Left colon (tissue), 2 donors: ENCODE measurements at regions not wholly inside any gene's neighbourhood (a gene's known extent, or its start where the extent isn't known, plus 50 kb on each side); places are given as distances from the start of the nearest gene placed in this dataset.

ENCODE experiments used
- ATAC-seq: fragments of 200-7000 bp; cut with Tn5 transposase; one replicate; pipeline ENCODE4 v1.9.1; 2020; ENCODE audit warnings: mild to moderate bottlenecking, moderate library complexity
- DNase-seq, 2 donors: peaks; one replicate each; pipeline ENCODE4 v3.0.0-alpha.2; 2020
- intact Hi-C, 2 donors: fragments of 100-400 bp; cut with DNase I in 1 of 2; cut with micrococcal nuclease in 1 of 2; formaldehyde crosslinking; loops; one replicate each; pipeline versions ENCODE4 v1.11.2 to v1.14.0; 2022; cut with DNase I, micrococcal nuclease
- donor health status: DM: no; HTN: no; CAD: no.
- donor health status: DM: yes; HTN: yes; CAD: no.

GRCh38 chr14:42420071-42420470 lies 813.4 kb downstream of the LRFN5 start:
- no peak for DNase-seq
- ATAC-seq, result no peak
- intact Hi-C loops, result no loop called here

GRCh38 chr14:42407153-42407552 lies 800.5 kb downstream of the LRFN5 start:
- DNase-seq (no peak), ATAC-seq (no peak)
- intact Hi-C loops, result no loop called here

- intact Hi-C loops, result no loop called here
- no peak for DNase-seq
- ATAC-seq, result no peak
Measured at GRCh38 chr14:42391146-42391834, 784.6 kb downstream of the LRFN5 start.

- ATAC-seq (no peak), DNase-seq (no peak)
- intact Hi-C loops, result no loop called here
Measured at GRCh38 chr14:42378880-42379279, 772.2 kb downstream of the LRFN5 start.

- ATAC-seq, result no peak
- intact Hi-C loops, result no loop called here
- DNase-seq, result no peak
Measured at GRCh38 chr14:42378274-42378673, 771.6 kb downstream of the LRFN5 start.

GRCh38 chr14:42374332-42374731 lies 767.7 kb downstream of the LRFN5 start:
- intact Hi-C loops, result no loop called here
- DNase-seq (no peak), ATAC-seq (no peak)

GRCh38 chr14:42370056-42370455 lies 763.4 kb downstream of the LRFN5 start:
- ATAC-seq, result no peak
- DNase-seq, result no peak
- intact Hi-C loops, result no loop called here

- DNase-seq (no peak), ATAC-seq (no peak)
- intact Hi-C loops, result no loop called here
Measured at GRCh38 chr14:42368234-42368633, 761.6 kb downstream of the LRFN5 start.

- intact Hi-C loops, result no loop called here
- DNase-seq, result no peak
- no peak for ATAC-seq
Measured at GRCh38 chr14:42353315-42353714, 746.6 kb downstream of the LRFN5 start.

GRCh38 chr14:42335918-42336317 lies 729.2 kb downstream of the LRFN5 start:
- DNase-seq (no peak), ATAC-seq (no peak)
- intact Hi-C loops, result no loop called here

GRCh38 chr14:42334931-42335330 lies 728.3 kb downstream of the LRFN5 start:
- intact Hi-C loops, result no loop called here
- ATAC-seq, result no peak

GRCh38 chr14:42323426-42323825 lies 716.8 kb downstream of the LRFN5 start:
- intact Hi-C loops, result no loop called here
- no peak for DNase-seq
- ATAC-seq, result no peak

More at GRCh38 chr14:42334931-42335330, 728.3 kb downstream of the LRFN5 start:
- no peak for DNase-seq

- DNase-seq (no peak), ATAC-seq (no peak)
- intact Hi-C loops, result no loop called here
Measured at GRCh38 chr14:42322531-42323284, 716.0 kb downstream of the LRFN5 start.

- intact Hi-C loops, result no loop called here
- no peak for DNase-seq
- ATAC-seq, result no peak
Measured at GRCh38 chr14:42319996-42320395, 713.3 kb downstream of the LRFN5 start.

GRCh38 chr14:42316693-42317092 lies 710.0 kb downstream of the LRFN5 start:
- intact Hi-C loops, result no loop called here
- ATAC-seq (no peak), DNase-seq (no peak)

- intact Hi-C loops, result no loop called here
- DNase-seq, result no peak
- ATAC-seq, result no peak
Measured at GRCh38 chr14:42311876-42312275, 705.2 kb downstream of the LRFN5 start.

GRCh38 chr14:42307239-42307825 lies 700.7 kb downstream of the LRFN5 start:
- DNase-seq (no peak), ATAC-seq (no peak)
- intact Hi-C loops, result no loop called here

- ATAC-seq, result no peak
- intact Hi-C loops, result no loop called here
- no peak for DNase-seq
Measured at GRCh38 chr14:42299692-42300091, 693.0 kb downstream of the LRFN5 start.

GRCh38 chr14:42293180-42293579 lies 686.5 kb downstream of the LRFN5 start:
- DNase-seq (no peak), ATAC-seq (no peak)
- intact Hi-C loops, result no loop called here

GRCh38 chr14:42277840-42278239 lies 671.2 kb downstream of the LRFN5 start:
- ATAC-seq, result no peak
- intact Hi-C loops, result no loop called here
- DNase-seq, result no peak
